ENCODE measurements at regions not wholly inside any gene's neighbourhood (a gene's known extent, or its start where the extent isn't known, plus 50 kb on each side); places are given as distances from the start of the nearest gene placed in this dataset.

GRCh38 chr14:84390010-84390409, 1139.9 kb upstream of the FLRT2 start:
- no peak for TF ChIP-seq POLR2A (IDR thresholded peaks at IDR 0.05)
- TF ChIP-seq, protein P1, sequence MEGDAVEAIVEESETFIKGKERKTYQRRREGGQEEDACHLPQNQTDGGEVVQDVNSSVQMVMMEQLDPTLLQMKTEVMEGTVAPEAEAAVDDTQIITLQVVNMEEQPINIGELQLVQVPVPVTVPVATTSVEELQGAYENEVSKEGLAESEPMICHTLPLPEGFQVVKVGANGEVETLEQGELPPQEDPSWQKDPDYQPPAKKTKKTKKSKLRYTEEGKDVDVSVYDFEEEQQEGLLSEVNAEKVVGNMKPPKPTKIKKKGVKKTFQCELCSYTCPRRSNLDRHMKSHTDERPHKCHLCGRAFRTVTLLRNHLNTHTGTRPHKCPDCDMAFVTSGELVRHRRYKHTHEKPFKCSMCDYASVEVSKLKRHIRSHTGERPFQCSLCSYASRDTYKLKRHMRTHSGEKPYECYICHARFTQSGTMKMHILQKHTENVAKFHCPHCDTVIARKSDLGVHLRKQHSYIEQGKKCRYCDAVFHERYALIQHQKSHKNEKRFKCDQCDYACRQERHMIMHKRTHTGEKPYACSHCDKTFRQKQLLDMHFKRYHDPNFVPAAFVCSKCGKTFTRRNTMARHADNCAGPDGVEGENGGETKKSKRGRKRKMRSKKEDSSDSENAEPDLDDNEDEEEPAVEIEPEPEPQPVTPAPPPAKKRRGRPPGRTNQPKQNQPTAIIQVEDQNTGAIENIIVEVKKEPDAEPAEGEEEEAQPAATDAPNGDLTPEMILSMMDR (IDR thresholded peaks at IDR 0.05), result no peak
